Right lobe of liver (tissue), 4 donors: ENCODE measurements at regions not wholly inside any gene's neighbourhood (a gene's known extent, or its start where the extent isn't known, plus 50 kb on each side); places are given as distances from the start of the nearest gene placed in this dataset.

ENCODE experiments used
- CTCF ChIP-seq, 4 donors: fragments of 200-600 bp in 3 of 4; fragments of 450-650 bp in 1 of 4; IDR thresholded peaks; one replicate each; pipeline versions ENCODE4 v1.5.1 to v1.8.0; 2016 to 2022; ENCODE audit warnings: antibody characterized with exemption in 4 of 4, mild to moderate bottlenecking in 2 of 4
- POLR2A ChIP-seq: fragments of 450-650 bp; IDR thresholded peaks from one replicate; pipeline ENCODE4 v1.6.1; 2017; ENCODE audit warnings: antibody characterized with exemption, mild to moderate bottlenecking
- donor health status: DM: no; HTN: no; CAD: no.
- donor health status: DM: no; HTN: no; CAD: no.
- donor health status: DM: no; HTN: yes; CAD: no.

GRCh38 chr2:150133623-150134022, 353.8 kb downstream of the RND3 start:
- no peak for TF ChIP-seq POLR2A
- TF ChIP-seq CTCF (IDR thresholded peaks at IDR 0.05), result no peak
